ENCODE measurements at regions not wholly inside any gene's neighbourhood (a gene's known extent, or its start where the extent isn't known, plus 50 kb on each side); places are given as distances from the start of the nearest gene placed in this dataset.

DNA sequence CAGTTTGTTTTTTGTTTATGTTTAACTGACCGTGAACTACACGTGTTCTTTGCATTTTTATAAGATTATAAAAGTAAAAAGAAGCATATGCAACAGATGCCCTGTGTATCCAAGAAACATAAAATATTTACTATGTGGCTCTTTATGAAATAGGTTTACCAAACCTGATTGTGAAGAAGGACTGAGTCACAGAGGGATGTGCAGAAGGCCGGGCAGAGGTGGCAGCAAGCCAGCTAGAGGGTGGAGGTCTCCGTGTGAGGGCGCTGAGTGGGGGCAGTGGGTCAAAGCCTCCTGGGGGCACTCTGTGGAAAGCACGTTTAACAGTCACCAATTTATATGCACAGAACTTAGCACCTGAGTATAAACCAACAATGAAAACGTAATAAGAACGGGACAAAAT lies 97.2 kb downstream of the TMEM18 start:
- TF ChIP-seq GABPA (IDR thresholded peaks at IDR 0.05; ENCODE audit: low read depth, low read length) (no peak), GABPA (CRISPR knock-in tag; IDR thresholded peaks at IDR 0.05; ENCODE audit: low read depth) (no peak), RAD21 (CRISPR knock-in tag; IDR thresholded peaks at IDR 0.05) (no peak), RARA (CRISPR knock-in tag; IDR thresholded peaks at IDR 0.05) (no peak), MAFG (CRISPR knock-in tag; IDR thresholded peaks at IDR 0.05) (no peak), REPIN1 (CRISPR knock-in tag; IDR thresholded peaks at IDR 0.05; ENCODE audit: borderline replicate concordance, low read depth) (no peak), PBX2 (CRISPR knock-in tag; IDR thresholded peaks at IDR 0.05) (no peak)
- TF ChIP-seq, protein P1, sequence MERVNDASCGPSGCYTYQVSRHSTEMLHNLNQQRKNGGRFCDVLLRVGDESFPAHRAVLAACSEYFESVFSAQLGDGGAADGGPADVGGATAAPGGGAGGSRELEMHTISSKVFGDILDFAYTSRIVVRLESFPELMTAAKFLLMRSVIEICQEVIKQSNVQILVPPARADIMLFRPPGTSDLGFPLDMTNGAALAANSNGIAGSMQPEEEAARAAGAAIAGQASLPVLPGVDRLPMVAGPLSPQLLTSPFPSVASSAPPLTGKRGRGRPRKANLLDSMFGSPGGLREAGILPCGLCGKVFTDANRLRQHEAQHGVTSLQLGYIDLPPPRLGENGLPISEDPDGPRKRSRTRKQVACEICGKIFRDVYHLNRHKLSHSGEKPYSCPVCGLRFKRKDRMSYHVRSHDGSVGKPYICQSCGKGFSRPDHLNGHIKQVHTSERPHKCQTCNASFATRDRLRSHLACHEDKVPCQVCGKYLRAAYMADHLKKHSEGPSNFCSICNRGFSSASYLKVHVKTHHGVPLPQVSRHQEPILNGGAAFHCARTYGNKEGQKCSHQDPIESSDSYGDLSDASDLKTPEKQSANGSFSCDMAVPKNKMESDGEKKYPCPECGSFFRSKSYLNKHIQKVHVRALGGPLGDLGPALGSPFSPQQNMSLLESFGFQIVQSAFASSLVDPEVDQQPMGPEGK (CRISPR knock-in tag; IDR thresholded peaks at IDR 0.05) = no peak
- TF ChIP-seq, protein P2, sequence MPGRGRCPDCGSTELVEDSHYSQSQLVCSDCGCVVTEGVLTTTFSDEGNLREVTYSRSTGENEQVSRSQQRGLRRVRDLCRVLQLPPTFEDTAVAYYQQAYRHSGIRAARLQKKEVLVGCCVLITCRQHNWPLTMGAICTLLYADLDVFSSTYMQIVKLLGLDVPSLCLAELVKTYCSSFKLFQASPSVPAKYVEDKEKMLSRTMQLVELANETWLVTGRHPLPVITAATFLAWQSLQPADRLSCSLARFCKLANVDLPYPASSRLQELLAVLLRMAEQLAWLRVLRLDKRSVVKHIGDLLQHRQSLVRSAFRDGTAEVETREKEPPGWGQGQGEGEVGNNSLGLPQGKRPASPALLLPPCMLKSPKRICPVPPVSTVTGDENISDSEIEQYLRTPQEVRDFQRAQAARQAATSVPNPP (CRISPR knock-in tag; IDR thresholded peaks at IDR 0.05) = no peak

Data from HepG2 (cell line).